SK-N-SH (cell line): ENCODE measurements at regions not wholly inside any gene's neighbourhood (a gene's known extent, or its start where the extent isn't known, plus 50 kb on each side); places are given as distances from the start of the nearest gene placed in this dataset.

ENCODE experiments used
- CTCF ChIA-PET: fragments of 300-600, 350-600 bp; formaldehyde crosslinking; extraction: SDS; loops from one replicate; lab custom pipeline; 2021; lab: Yijun Ruan, JAX
- POLR2A ChIA-PET: fragments of 350-600 bp; sonication (Branson Sonifier 250); formaldehyde crosslinking; extraction: SDS; loops from one replicate; lab custom pipeline; 2020; ENCODE audit warnings: antibody characterized with exemption, inconsistent platforms; lab: Yijun Ruan, JAX
- DNase-seq: peaks from one replicate; pipeline ENCODE4 v3.0.0; 2012
- H2AFZ ChIP-seq: fragments of 200-600 bp; sonication (generic); 2 replicates; pipeline ENCODE4 v1.8.1; 2016; ENCODE audit warnings: antibody characterized with exemption, mild to moderate bottlenecking, low read depth
- H3F3A ChIP-seq: fragments of 200-600 bp; sonication (generic); replicated peaks from 2 replicates; pipeline ENCODE3; 2016; ENCODE audit warnings: antibody characterized with exemption, mild to moderate bottlenecking; ENCODE audit not compliant: insufficient read depth
- H3K27ac ChIP-seq, 2 experiments: fragments of 200-500 bp in 1 of 2; fragments of 200-600 bp in 1 of 2; sonication (Bioruptor generic) in 1 of 2; sonication (generic), shearing (Covaris generic) in 1 of 2; 2 replicates each; pipeline versions ENCODE4 v1.5.1 to v1.6.1; 2014 to 2016; ENCODE audit warnings: low read depth in 2 of 2, inconsistent platforms in 1 of 2, low read length in 1 of 2, mild to moderate bottlenecking in 1 of 2, mixed read lengths in 1 of 2
- H3K27me3 ChIP-seq: fragments of 200-600 bp; sonication (generic), shearing (Covaris generic); 2 replicates; pipeline ENCODE4 v1.6.1; 2016; ENCODE audit warnings: mixed run types; ENCODE audit not compliant: insufficient read depth
- H3K36me3 ChIP-seq, 2 experiments: fragments of 200-500 bp in 1 of 2; fragments of 200-600 bp in 1 of 2; sonication (Bioruptor generic) in 1 of 2; sonication (generic) in 1 of 2; replicated peaks in 1 of 2; 2 replicates each; pipeline versions ENCODE3 to v1.5.1; 2014 to 2016; ENCODE audit warnings: low read length in 1 of 2, mild to moderate bottlenecking in 1 of 2; ENCODE audit not compliant: insufficient read depth in 2 of 2, control insufficient read depth in 1 of 2
- H3K4me1 ChIP-seq, 2 experiments: fragments of 200-500 bp in 1 of 2; fragments of 200-600 bp in 1 of 2; sonication (Bioruptor generic) in 1 of 2; sonication (generic), shearing (Covaris generic) in 1 of 2; 2 replicates each; pipeline versions ENCODE4 v1.5.1 to v1.6.1; 2014 to 2016; ENCODE audit warnings: low read depth in 1 of 2, low read length in 1 of 2, mixed run types in 1 of 2; ENCODE audit not compliant: insufficient read depth in 2 of 2, control insufficient read depth in 1 of 2
- H3K4me2 ChIP-seq: fragments of 200-600 bp; sonication (generic), shearing (Covaris generic); 2 replicates; pipeline ENCODE4 v1.6.1; 2017; ENCODE audit warnings: mixed run types
- H3K4me3 ChIP-seq, 2 experiments: fragments of 200-500 bp in 1 of 2; fragments of 200-600 bp in 1 of 2; sonication (Bioruptor generic) in 1 of 2; sonication (generic), shearing (Covaris generic) in 1 of 2; 2 replicates each; pipeline versions ENCODE4 v1.5.1 to v1.8.1; 2014 to 2016; ENCODE audit warnings: low read depth in 2 of 2, inconsistent platforms in 1 of 2, low read length in 1 of 2, mild to moderate bottlenecking in 1 of 2, mixed read lengths in 1 of 2, moderate library complexity in 1 of 2
- H3K79me2 ChIP-seq: fragments of 200-600 bp; sonication (generic); 2 replicates; pipeline ENCODE4 v1.8.1; 2017; ENCODE audit warnings: mild to moderate bottlenecking; ENCODE audit not compliant: insufficient read depth
- H3K9ac ChIP-seq: fragments of 200-600 bp; sonication (generic); 2 replicates; pipeline ENCODE4 v1.6.1; 2017; ENCODE audit warnings: mixed run types
- H3K9me2 ChIP-seq: fragments of 200-600 bp; sonication (generic); 2 replicates; pipeline ENCODE4 v1.6.1; 2017; ENCODE audit warnings: mixed run types
- H3K9me3 ChIP-seq: fragments of 200-600 bp; sonication (generic); 2 replicates; pipeline ENCODE4 v1.6.1; 2017; ENCODE audit warnings: mixed run types, mild to moderate bottlenecking, moderate library complexity
- H4K20me1 ChIP-seq: fragments of 200-600 bp; sonication (generic); 2 replicates; pipeline ENCODE4 v1.6.1; 2017; ENCODE audit warnings: mild to moderate bottlenecking, mixed run types; ENCODE audit not compliant: insufficient read depth
- CHD2 ChIP-seq: fragments of 150-350 bp; IDR thresholded peaks from 2 replicates; pipeline ENCODE4 v1.6.1; 2018; ENCODE audit warnings: low read length; ENCODE audit not compliant: partially characterized antibody
- EP300 ChIP-seq, 2 experiments: IDR thresholded peaks; 2 replicates each; pipeline versions ENCODE4 v1.4.0 to v1.6.1; 2012; ENCODE audit warnings: borderline replicate concordance in 1 of 2, low read depth in 1 of 2, low read length in 1 of 2
- FOXJ3 ChIP-seq: sonication (generic); formaldehyde crosslinking; IDR thresholded peaks from 2 replicates; pipeline ENCODE4 v1.5.1; 2020; ENCODE audit warnings: mild to moderate bottlenecking, missing genetic modification reagents
- FOXM1 ChIP-seq: IDR thresholded peaks from 2 replicates; pipeline ENCODE4 v1.4.0; 2012; ENCODE audit warnings: low read depth, mild to moderate bottlenecking
- GABPA ChIP-seq: IDR thresholded peaks from 2 replicates; pipeline ENCODE4 v1.4.0; 2012; ENCODE audit warnings: low read depth, mild to moderate bottlenecking
- GATA2 ChIP-seq: sonication (generic); formaldehyde crosslinking; IDR thresholded peaks from 2 replicates; pipeline ENCODE4 v1.5.0; 2020; ENCODE audit warnings: mild to moderate bottlenecking, missing genetic modification reagents
- JUND ChIP-seq: IDR thresholded peaks from 2 replicates; pipeline ENCODE4 v1.4.0; 2012
- MEF2A ChIP-seq: IDR thresholded peaks from 2 replicates; pipeline ENCODE4 v1.4.0; 2012; ENCODE audit warnings: low read depth, borderline replicate concordance
- NFIC ChIP-seq: IDR thresholded peaks from 2 replicates; pipeline ENCODE4 v1.4.0; 2012; ENCODE audit warnings: borderline replicate concordance
- NRF1 ChIP-seq: IDR thresholded peaks from 2 replicates; pipeline ENCODE4 v1.6.1; 2012; ENCODE audit warnings: low read depth, mild to moderate bottlenecking, low read length
- RAD21 ChIP-seq: IDR thresholded peaks from 2 replicates; pipeline ENCODE4 v1.6.1; 2012; ENCODE audit warnings: mild to moderate bottlenecking, low read length
- RCOR1 ChIP-seq: fragments of 150-350 bp; IDR thresholded peaks from 2 replicates; pipeline ENCODE4 v1.6.1; 2017; ENCODE audit warnings: antibody characterized with exemption, low read length
- TAF1 ChIP-seq: IDR thresholded peaks from 2 replicates; pipeline ENCODE4 v1.6.1; 2012; ENCODE audit warnings: low read depth, mild to moderate bottlenecking, low read length, moderate library complexity, borderline replicate concordance
- TEAD4 ChIP-seq: IDR thresholded peaks from 2 replicates; pipeline ENCODE4 v1.4.0; 2012; ENCODE audit warnings: mild to moderate bottlenecking, borderline replicate concordance; ENCODE audit not compliant: insufficient read depth
- WGBS: methylation state at CpG from one replicate; pipeline ENCODE4 v1.1.6; 2017; ENCODE audit warnings: low lambda C conversion rate; 5-methylcytosine and 5-hydroxymethylcytosine counted together
- TF ChIP-seq, protein P1 (sequence below): IDR thresholded peaks from 2 replicates; pipeline ENCODE4 v1.6.1; 2012; ENCODE audit warnings: mild to moderate bottlenecking, low read depth, low read length, moderate library complexity
- TF ChIP-seq, protein P2 (sequence below): fragments of 200-600 bp; sonication (generic); IDR thresholded peaks from 2 replicates; pipeline ENCODE4 v1.6.1; 2017; ENCODE audit warnings: antibody characterized with exemption, mild to moderate bottlenecking, moderate library complexity
- TF ChIP-seq, protein P3 (sequence below): fragments of 150-350 bp; IDR thresholded peaks from 2 replicates; pipeline ENCODE4 v1.6.1; 2016; ENCODE audit warnings: mild to moderate bottlenecking, low read depth, low read length
- TF ChIP-seq, protein P4 (sequence below): IDR thresholded peaks from 2 replicates; pipeline ENCODE4 v1.4.0; 2012; ENCODE audit warnings: low read depth
- TF ChIP-seq, protein P5 (sequence below): IDR thresholded peaks from 2 replicates; pipeline ENCODE4 v1.4.0; 2012; ENCODE audit warnings: low read depth, borderline replicate concordance
- TF ChIP-seq, protein P6 (sequence below): fragments of 150-350 bp; IDR thresholded peaks from 2 replicates; pipeline ENCODE4 v1.6.1; 2017; ENCODE audit warnings: antibody characterized with exemption, low read length, low read depth, borderline replicate concordance

DNA sequence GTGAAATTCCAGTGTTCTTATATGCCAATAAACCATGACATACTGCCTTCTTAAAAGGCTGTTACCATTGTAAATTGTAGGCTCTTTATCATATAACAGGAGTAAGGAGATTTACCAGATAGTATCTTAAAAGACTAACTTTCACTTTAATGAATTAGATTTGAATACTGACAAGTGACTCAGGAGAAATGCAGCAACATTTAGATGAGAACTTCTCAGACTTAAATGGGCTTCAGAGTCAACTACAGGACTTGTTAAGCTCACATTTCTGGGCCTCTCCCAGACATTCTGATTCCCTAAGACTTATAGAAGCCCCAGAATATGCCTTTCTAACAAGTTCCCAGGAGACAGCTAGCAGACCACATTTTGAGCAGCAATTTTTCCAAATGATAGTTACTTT, 466.3 kb downstream of the ARL4A start (continued):
- TF ChIP-seq, protein P1, sequence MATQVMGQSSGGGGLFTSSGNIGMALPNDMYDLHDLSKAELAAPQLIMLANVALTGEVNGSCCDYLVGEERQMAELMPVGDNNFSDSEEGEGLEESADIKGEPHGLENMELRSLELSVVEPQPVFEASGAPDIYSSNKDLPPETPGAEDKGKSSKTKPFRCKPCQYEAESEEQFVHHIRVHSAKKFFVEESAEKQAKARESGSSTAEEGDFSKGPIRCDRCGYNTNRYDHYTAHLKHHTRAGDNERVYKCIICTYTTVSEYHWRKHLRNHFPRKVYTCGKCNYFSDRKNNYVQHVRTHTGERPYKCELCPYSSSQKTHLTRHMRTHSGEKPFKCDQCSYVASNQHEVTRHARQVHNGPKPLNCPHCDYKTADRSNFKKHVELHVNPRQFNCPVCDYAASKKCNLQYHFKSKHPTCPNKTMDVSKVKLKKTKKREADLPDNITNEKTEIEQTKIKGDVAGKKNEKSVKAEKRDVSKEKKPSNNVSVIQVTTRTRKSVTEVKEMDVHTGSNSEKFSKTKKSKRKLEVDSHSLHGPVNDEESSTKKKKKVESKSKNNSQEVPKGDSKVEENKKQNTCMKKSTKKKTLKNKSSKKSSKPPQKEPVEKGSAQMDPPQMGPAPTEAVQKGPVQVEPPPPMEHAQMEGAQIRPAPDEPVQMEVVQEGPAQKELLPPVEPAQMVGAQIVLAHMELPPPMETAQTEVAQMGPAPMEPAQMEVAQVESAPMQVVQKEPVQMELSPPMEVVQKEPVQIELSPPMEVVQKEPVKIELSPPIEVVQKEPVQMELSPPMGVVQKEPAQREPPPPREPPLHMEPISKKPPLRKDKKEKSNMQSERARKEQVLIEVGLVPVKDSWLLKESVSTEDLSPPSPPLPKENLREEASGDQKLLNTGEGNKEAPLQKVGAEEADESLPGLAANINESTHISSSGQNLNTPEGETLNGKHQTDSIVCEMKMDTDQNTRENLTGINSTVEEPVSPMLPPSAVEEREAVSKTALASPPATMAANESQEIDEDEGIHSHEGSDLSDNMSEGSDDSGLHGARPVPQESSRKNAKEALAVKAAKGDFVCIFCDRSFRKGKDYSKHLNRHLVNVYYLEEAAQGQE, result no peak
- TF ChIP-seq, protein P2, sequence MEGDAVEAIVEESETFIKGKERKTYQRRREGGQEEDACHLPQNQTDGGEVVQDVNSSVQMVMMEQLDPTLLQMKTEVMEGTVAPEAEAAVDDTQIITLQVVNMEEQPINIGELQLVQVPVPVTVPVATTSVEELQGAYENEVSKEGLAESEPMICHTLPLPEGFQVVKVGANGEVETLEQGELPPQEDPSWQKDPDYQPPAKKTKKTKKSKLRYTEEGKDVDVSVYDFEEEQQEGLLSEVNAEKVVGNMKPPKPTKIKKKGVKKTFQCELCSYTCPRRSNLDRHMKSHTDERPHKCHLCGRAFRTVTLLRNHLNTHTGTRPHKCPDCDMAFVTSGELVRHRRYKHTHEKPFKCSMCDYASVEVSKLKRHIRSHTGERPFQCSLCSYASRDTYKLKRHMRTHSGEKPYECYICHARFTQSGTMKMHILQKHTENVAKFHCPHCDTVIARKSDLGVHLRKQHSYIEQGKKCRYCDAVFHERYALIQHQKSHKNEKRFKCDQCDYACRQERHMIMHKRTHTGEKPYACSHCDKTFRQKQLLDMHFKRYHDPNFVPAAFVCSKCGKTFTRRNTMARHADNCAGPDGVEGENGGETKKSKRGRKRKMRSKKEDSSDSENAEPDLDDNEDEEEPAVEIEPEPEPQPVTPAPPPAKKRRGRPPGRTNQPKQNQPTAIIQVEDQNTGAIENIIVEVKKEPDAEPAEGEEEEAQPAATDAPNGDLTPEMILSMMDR, result no peak
- TF ChIP-seq GATA2 (CRISPR knock-in tag) (no peak), JUND (no peak), RAD21 (no peak)

DNA sequence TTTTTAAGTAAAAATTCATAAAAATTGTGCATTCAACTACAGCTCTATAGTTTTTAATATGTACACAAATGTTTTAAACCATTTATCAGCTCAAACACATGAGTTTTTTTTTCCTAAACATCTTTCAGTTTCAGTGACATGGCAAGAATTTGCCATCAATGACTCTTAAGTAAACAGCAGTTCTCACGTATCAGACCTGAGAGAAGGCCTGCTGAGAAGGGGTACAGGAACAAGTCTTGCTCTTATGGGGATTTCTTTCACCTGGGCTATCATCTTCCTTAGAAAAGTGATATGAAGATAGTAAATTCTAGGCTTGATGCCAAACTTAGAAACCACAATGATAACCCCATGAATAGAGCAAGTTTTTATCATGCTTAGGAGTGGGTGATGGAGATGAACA, 467.8 kb downstream of the ARL4A start:
- H3K4me1 ChIP-seq, result no peaks in the 10 kb centered on the region
- no peak overlapping the region for H3K27ac ChIP-seq
- POLR2A ChIA-PET, result no interaction called here
- CTCF ChIA-PET, result interaction anchor here (0.6 kb wide), 1 partner anchor 506 kb away, joined by 4 read pairs; no protein-coding TSS in a partner anchor
- H3K9me2 ChIP-seq, result no peaks in the 10 kb centered on the region
- no peaks in the 10 kb centered on the region; the same call in 1 of the 2 replicates for H3K27me3 ChIP-seq
- no peaks in the 10 kb centered on the region for H3K36me3 ChIP-seq
- no peaks in the 10 kb centered on the region for H3K79me2 ChIP-seq
- no peaks in the 10 kb centered on the region for H3K9me3 ChIP-seq
- H4K20me1 ChIP-seq, result no peaks in the 10 kb centered on the region
- no peak overlapping the region for H3K4me3 ChIP-seq
- H3K4me2 ChIP-seq, result no peak overlapping the region
- no peak for DNase-seq
- H3K9ac ChIP-seq, result no peak overlapping the region
- H2AFZ ChIP-seq, result no peak overlapping the region
- WGBS, result 0% methylated on average over 1 of the region's 1 CpG
- no peaks in the 10 kb centered on the region for H3F3A ChIP-seq
- TF ChIP-seq TEAD4, result no peak
- no peak for TF ChIP-seq FOXM1
- TF ChIP-seq EP300 (IDR thresholded peaks at IDR 0.05; ENCODE audit: borderline replicate concordance in 1 of 2, low read depth in 1 of 2, low read length in 1 of 2), result no peak
- TF ChIP-seq MEF2A, result no peak
- no peak for TF ChIP-seq FOXJ3 (CRISPR knock-in tag)
- TF ChIP-seq, protein P3, sequence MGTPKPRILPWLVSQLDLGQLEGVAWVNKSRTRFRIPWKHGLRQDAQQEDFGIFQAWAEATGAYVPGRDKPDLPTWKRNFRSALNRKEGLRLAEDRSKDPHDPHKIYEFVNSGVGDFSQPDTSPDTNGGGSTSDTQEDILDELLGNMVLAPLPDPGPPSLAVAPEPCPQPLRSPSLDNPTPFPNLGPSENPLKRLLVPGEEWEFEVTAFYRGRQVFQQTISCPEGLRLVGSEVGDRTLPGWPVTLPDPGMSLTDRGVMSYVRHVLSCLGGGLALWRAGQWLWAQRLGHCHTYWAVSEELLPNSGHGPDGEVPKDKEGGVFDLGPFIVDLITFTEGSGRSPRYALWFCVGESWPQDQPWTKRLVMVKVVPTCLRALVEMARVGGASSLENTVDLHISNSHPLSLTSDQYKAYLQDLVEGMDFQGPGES, result no peak
- TF ChIP-seq, protein P2, result no peak
- TF ChIP-seq JUND, result no peak
- TF ChIP-seq NRF1, result no peak
- no peak for TF ChIP-seq GATA2 (CRISPR knock-in tag)
- no peak for TF ChIP-seq TAF1
- TF ChIP-seq RCOR1, result no peak
- no peak for TF ChIP-seq CHD2
- TF ChIP-seq, protein P4, sequence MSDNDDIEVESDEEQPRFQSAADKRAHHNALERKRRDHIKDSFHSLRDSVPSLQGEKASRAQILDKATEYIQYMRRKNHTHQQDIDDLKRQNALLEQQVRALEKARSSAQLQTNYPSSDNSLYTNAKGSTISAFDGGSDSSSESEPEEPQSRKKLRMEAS, result no peak
- TF ChIP-seq, protein P5, sequence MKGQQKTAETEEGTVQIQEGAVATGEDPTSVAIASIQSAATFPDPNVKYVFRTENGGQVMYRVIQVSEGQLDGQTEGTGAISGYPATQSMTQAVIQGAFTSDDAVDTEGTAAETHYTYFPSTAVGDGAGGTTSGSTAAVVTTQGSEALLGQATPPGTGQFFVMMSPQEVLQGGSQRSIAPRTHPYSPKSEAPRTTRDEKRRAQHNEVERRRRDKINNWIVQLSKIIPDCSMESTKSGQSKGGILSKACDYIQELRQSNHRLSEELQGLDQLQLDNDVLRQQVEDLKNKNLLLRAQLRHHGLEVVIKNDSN, result no peak
- TF ChIP-seq NFIC, result no peak
- TF ChIP-seq, protein P6, sequence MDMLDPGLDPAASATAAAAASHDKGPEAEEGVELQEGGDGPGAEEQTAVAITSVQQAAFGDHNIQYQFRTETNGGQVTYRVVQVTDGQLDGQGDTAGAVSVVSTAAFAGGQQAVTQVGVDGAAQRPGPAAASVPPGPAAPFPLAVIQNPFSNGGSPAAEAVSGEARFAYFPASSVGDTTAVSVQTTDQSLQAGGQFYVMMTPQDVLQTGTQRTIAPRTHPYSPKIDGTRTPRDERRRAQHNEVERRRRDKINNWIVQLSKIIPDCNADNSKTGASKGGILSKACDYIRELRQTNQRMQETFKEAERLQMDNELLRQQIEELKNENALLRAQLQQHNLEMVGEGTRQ, result no peak
- TF ChIP-seq GABPA, result no peak
